NCI-H2227 (cell line): ENCODE measurements at regions not wholly inside any gene's neighbourhood (a gene's known extent, or its start where the extent isn't known, plus 50 kb on each side); places are given as distances from the start of the nearest gene placed in this dataset.

Experiments used
- DNase-seq: peaks from one replicate; lab custom pipeline; 2025; ENCODE audit not compliant: unreplicated experiment; lab: John Stamatoyannopoulos, UW

- no peak for DNase-seq
These were observed 443.8 kb upstream of the TGFBR2 start for GRCh38 chr3:30162579-30162978.

- no peak for DNase-seq
These were observed 439.9 kb upstream of the TGFBR2 start for GRCh38 chr3:30166535-30166934.

GRCh38 chr3:30167541-30168011, 438.8 kb upstream of the TGFBR2 start:
- DNase-seq = no peak

- no peak for DNase-seq
These were observed 436.9 kb upstream of the TGFBR2 start for GRCh38 chr3:30169487-30169886.

GRCh38 chr3:30170681-30171438, 435.5 kb upstream of the TGFBR2 start:
- DNase-seq = no peak

- DNase-seq = no peak
These were observed 432.0 kb upstream of the TGFBR2 start for GRCh38 chr3:30174357-30174756.

GRCh38 chr3:30180310-30181177, 425.9 kb upstream of the TGFBR2 start:
- no peak for DNase-seq

GRCh38 chr3:30181178-30181465, 425.3 kb upstream of the TGFBR2 start:
- DNase-seq = no peak

GRCh38 chr3:30181581-30181980, 424.8 kb upstream of the TGFBR2 start:
- DNase-seq = no peak

- no peak for DNase-seq
These were observed 423.0 kb upstream of the TGFBR2 start for GRCh38 chr3:30183421-30183820.

GRCh38 chr3:30184091-30184810, 422.1 kb upstream of the TGFBR2 start:
- DNase-seq = no peak

GRCh38 chr3:30185872-30186271, 420.5 kb upstream of the TGFBR2 start:
- no peak for DNase-seq

GRCh38 chr3:30186741-30187219, 419.6 kb upstream of the TGFBR2 start:
- no peak for DNase-seq

GRCh38 chr3:30187366-30187765, 419.0 kb upstream of the TGFBR2 start:
- no peak for DNase-seq

GRCh38 chr3:30188713-30189112, 417.7 kb upstream of the TGFBR2 start:
- DNase-seq = no peak

- no peak for DNase-seq
These were observed 416.5 kb upstream of the TGFBR2 start for GRCh38 chr3:30189900-30190299.

- DNase-seq = no peak
These were observed 412.8 kb upstream of the TGFBR2 start for GRCh38 chr3:30193625-30194044.

GRCh38 chr3:30195352-30195751, 411.0 kb upstream of the TGFBR2 start:
- DNase-seq = no peak

GRCh38 chr3:30198162-30198561, 408.2 kb upstream of the TGFBR2 start:
- DNase-seq = no peak

GRCh38 chr3:30199096-30199759, 407.2 kb upstream of the TGFBR2 start:
- peak; percentile 61 for DNase-seq

- DNase-seq = no peak
These were observed 406.5 kb upstream of the TGFBR2 start for GRCh38 chr3:30199855-30200254.
